AML-193 (cell line): ENCODE measurements at regions not wholly inside any gene's neighbourhood (a gene's known extent, or its start where the extent isn't known, plus 50 kb on each side); places are given as distances from the start of the nearest gene placed in this dataset.
"Not testable (repeated sequence)": the region's sequence is repeated elsewhere in the genome, so short reads cannot be mapped to it uniquely, and the experiment has no call there.

ENCODE experiments used
- DNase-seq, 2 experiments: peaks; one replicate each; lab custom pipeline; 2025; lab: John Stamatoyannopoulos, UW

GRCh38 chr18:9017905-9018227 lies 84.6 kb upstream of the NDUFV2 start:
- peak in 1 of 2 experiments; percentile 12 for DNase-seq

DNA sequence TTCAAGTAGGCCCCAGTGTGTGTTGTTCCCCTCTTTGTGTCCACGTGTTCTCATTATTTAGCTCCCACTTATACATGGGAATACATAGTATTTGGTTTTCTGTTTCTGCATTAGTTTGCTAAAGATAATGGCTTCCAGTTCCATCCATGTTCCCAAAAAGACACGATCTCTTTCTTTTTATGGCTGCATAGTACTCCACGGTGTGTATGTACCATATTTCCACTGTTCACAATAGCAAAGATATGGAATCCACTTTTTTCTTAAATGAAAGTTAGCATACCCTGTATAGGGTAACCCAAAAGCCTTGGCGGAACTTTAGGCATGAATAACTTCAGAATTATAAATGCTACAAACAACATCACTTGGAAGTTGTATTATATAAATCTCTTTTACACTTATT lies 83.4 kb upstream of the NDUFV2 start:
- no peak for DNase-seq

GRCh38 chr18:9020221-9020620 lies 82.3 kb upstream of the NDUFV2 start:
- DNase-seq = no peak

GRCh38 chr18:9021458-9021857 lies 81.0 kb upstream of the NDUFV2 start:
- DNase-seq = no peak

DNA sequence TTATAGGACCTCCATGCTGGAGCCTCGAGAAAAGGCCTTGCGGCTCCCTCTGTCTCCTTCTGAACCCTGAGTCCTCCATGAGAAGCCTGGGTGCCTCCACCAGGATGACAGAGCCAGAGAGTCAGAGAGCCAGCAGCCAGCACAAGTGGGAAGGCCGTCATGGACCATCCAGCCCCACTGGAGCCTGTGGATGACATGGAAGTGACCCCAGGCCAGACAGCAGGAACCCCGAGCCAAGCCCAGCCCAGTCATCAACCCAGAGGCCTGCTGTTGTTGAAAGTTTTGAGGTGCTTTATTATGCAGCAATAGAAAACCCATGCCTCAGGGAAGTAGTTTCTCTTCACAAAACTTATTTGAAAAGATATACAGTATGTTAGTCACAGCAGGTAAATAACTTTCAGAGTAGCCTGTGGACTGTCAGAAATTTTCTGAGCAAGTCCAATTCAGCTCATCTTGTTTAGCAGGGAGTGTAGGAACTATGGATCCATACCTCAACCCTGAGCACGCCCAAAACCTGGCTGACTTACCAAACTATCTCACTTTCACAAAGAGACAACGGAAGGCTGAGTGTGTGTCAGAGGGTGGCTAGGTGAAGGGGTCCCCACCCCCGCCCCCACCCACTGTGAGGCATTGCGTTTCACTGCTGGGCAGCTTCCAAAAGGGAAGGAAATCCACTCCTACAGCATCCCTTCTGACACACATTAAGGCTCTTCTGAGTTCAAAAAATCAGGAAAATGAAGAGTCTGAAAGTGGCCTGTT lies 79.9 kb upstream of the NDUFV2 start:
- no peak for DNase-seq

- not testable (repeated sequence) for DNase-seq
Measured at GRCh38 chr18:9024031-9024646, 78.4 kb upstream of the NDUFV2 start.

- no peak for DNase-seq
Measured at GRCh38 chr18:9025091-9025838, 77.2 kb upstream of the NDUFV2 start.

DNA sequence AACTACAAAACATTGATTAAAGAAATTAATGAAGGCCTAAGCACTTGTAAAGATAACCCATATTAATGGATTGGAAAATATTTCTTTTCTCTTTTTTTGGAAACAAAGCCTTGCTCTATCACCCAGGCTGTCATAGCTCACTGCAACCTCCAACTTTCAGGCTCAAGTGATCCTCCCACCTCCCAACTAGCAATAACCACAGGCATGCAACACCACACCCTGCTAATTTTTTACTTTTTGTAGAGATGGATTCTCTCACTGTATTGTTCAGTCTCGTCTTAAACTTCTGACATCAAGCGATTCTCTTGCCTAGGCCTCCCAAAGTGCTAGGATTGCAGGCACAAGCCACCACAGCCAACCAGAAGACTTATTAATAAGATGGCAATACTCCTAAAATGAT lies 73.4 kb upstream of the NDUFV2 start:
- DNase-seq = no peak

- DNase-seq = no peak
Measured at GRCh38 chr18:9032519-9032918, 70.0 kb upstream of the NDUFV2 start.

GRCh38 chr18:9038277-9038871 lies 64.1 kb upstream of the NDUFV2 start:
- DNase-seq = no peak

GRCh38 chr18:9039441-9040071 lies 62.9 kb upstream of the NDUFV2 start:
- DNase-seq = no peak

DNA sequence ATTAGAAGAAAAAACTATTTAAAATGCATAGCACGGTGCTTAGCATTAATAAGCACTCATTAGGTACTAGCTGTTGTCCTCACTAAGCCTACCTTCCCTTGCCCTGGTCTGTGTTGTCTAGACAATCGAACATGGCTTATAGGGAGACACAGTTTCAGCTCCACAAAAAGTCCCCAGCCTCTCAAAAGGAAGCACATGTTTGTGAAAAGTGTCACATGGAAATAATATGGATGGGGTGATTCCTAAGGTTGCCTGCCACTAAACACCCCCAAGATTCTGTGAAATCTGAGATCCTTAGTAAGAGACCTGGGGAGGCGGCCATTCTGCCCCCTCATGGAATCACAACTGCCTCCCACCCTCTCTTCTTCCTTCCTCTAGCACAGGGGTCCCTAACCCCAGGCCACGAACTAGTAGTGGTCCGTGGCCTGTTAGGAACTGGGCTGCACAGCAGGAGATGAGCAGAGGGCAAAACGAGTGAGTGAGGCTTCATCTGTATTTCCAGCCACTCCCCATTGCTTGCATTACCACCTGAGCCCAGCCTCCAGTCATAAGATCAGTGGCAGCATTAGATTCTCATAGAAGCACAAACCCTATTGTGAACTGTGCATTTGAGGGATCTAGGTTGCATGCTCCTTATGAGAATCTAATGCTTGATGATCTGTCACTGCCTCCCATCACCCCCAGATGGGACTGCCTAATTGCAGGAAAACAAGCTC lies 59.6 kb upstream of the NDUFV2 start:
- DNase-seq = no peak

- no peak for DNase-seq
Measured at GRCh38 chr18:9043581-9043980, 58.9 kb upstream of the NDUFV2 start.

DNA sequence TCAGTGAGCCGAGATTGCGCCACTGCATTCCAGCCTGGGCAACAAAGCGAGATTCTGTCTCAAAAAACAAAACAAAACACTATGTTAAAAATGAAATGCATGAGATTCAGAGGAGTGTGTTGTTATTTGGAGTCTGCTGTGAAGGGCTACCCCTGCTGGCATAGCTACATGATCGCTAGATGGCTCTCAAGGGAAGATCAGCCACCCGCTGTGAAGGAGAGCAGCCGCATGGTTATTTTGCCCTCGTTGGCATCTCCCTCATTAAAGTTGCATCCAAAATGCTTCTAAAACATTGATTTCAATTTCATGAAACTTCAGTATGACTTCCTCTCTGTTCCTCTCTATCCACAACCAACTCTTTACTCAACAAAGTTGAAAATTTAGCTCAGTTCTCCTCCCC lies 54.8 kb upstream of the NDUFV2 start:
- no peak for DNase-seq

- DNase-seq = no peak
Measured at GRCh38 chr18:9048236-9048635, 54.3 kb upstream of the NDUFV2 start.

GRCh38 chr18:9048808-9049494 lies 53.5 kb upstream of the NDUFV2 start:
- DNase-seq = no peak

DNA sequence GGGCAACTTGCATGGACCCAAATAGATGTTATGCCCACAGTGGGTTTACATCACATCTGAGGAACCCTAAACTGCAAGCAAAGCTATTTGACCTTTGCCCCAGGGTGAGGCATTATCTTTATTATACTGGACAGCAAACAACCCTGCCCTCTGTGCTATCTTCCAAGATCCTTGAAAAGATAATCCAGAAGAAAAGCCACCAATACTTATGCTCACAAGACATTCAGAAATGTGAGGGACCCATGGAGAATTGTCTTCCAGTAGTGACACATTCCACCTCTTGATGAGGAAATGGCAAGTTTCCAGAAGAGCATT lies 53.0 kb upstream of the NDUFV2 start:
- no peak for DNase-seq

DNA sequence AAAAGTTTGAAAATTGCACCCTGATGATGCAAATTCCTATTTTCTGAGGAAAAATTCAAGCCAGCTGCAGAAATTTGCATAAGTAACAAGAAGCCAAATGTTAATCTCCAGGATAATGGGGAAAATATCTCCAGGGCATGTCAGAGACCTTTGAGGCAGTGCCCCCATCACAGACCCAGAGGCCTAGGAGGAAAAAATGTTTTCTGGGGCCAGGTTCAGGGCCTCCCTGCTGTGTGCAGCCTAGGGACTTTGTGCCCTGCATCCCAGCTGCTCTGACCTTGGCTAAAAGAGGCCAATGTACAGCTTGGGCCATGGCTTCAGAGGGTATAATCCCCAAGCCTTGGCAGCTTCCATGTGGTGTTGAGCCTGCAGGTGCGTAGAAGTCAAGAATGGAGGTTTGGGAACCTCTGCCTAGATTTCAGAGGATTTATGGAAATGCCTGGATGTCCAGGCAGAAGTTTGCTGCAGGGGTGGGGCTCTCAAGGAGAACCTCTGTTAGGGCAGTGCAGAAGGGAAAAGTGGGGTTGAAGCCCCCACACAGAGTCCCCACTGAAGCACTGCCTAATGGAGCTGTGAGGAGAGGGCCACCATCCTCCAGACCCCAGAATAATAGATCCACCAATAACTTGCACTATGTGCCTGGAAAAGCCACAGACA lies 51.7 kb upstream of the NDUFV2 start:
- DNase-seq = not testable (repeated sequence)
